ENCODE measurements at regions not wholly inside any gene's neighbourhood (a gene's known extent, or its start where the extent isn't known, plus 50 kb on each side); places are given as distances from the start of the nearest gene placed in this dataset.

GRCh38 chr2:6423944-6424343, 441.8 kb downstream of the CMPK2 start:
- TF ChIP-seq POLR2AphosphoS5 (IDR thresholded peaks at IDR 0.05) (no peak), SMC3 (conservative IDR thresholded peaks at IDR 0.05; ENCODE audit: poor library complexity) (no peak), CTCF (IDR thresholded peaks at IDR 0.05; ENCODE audit: poor library complexity, severe bottlenecking) (no peak), EP300 (conservative IDR thresholded peaks at IDR 0.05; ENCODE audit: poor library complexity, severe bottlenecking) (no peak)
- H3F3A ChIP-seq (ENCODE audit: insufficient read depth, low read length, poor library complexity, severe bottlenecking): no peaks in the 10 kb centered on the region
- H3K9ac ChIP-seq (ENCODE audit: low read length): no peak overlapping the region
- no peak overlapping the region for H3K4me3 ChIP-seq (ENCODE audit: low read length)
- no peaks in the 10 kb centered on the region for H3K36me3 ChIP-seq (ENCODE audit: insufficient read depth, low read length)
- no peak overlapping the region for H3K27ac ChIP-seq (ENCODE audit: low read length)
- H2AFZ ChIP-seq (ENCODE audit: low read depth, low read length): no peak overlapping the region
- H3K9me2 ChIP-seq (ENCODE audit: insufficient read depth, low read length): no peaks in the 10 kb centered on the region
- H3K79me2 ChIP-seq (replicated peaks; ENCODE audit: insufficient read depth, low read length): no peaks in the 10 kb centered on the region
- H3K4me2 ChIP-seq (ENCODE audit: low read length): no peak overlapping the region
- H4K20me1 ChIP-seq (ENCODE audit: insufficient read depth): no peaks in the 10 kb centered on the region
- no peaks in the 10 kb centered on the region for H3K27me3 ChIP-seq (ENCODE audit: insufficient read depth, low read depth, low read length)
- no peaks in the 10 kb centered on the region for H3K9me3 ChIP-seq (ENCODE audit: low read length)

- no peak for TF ChIP-seq CTCF (IDR thresholded peaks at IDR 0.05; ENCODE audit: poor library complexity, severe bottlenecking)
- no peak for TF ChIP-seq REST (IDR thresholded peaks at IDR 0.05; ENCODE audit: borderline replicate concordance)
- no peak for TF ChIP-seq RAD21 (conservative IDR thresholded peaks at IDR 0.05)
- TF ChIP-seq TAF1 (IDR thresholded peaks at IDR 0.05; ENCODE audit: low read depth): no peak
- no peak for TF ChIP-seq EZH2 (IDR thresholded peaks at IDR 0.05; ENCODE audit: borderline replicate concordance, insufficient read depth, low read length, poor library complexity, severe bottlenecking)
- Histone ChIP-seq H3K9me3 (ENCODE audit: low read length) (no peaks in the 10 kb centered on the region), H3K36me3 (ENCODE audit: insufficient read depth, low read length) (no peaks in the 10 kb centered on the region), H3K9ac (ENCODE audit: low read length) (no peak overlapping the region), H3K4me2 (ENCODE audit: low read length) (no peak overlapping the region), H3K4me3 (ENCODE audit: low read length) (no peak overlapping the region), H3K27ac (ENCODE audit: low read length) (no peak overlapping the region), H4K20me1 (ENCODE audit: insufficient read depth) (no peaks in the 10 kb centered on the region), H3F3A (ENCODE audit: insufficient read depth, low read length, poor library complexity, severe bottlenecking) (no peaks in the 10 kb centered on the region), H3K9me2 (ENCODE audit: insufficient read depth, low read length) (no peaks in the 10 kb centered on the region), H2AFZ (ENCODE audit: low read depth, low read length) (no peak overlapping the region), H3K27me3 (ENCODE audit: insufficient read depth, low read depth, low read length) (no peaks in the 10 kb centered on the region), H3K79me2 (replicated peaks; ENCODE audit: insufficient read depth, low read length) (no peaks in the 10 kb centered on the region)
Measured at GRCh38 chr2:6425032-6425431, 440.7 kb downstream of the CMPK2 start.

All from neural cell (in vitro differentiated cells).